ENCODE measurements at regions not wholly inside any gene's neighbourhood (a gene's known extent, or its start where the extent isn't known, plus 50 kb on each side); places are given as distances from the start of the nearest gene placed in this dataset.

DNA sequence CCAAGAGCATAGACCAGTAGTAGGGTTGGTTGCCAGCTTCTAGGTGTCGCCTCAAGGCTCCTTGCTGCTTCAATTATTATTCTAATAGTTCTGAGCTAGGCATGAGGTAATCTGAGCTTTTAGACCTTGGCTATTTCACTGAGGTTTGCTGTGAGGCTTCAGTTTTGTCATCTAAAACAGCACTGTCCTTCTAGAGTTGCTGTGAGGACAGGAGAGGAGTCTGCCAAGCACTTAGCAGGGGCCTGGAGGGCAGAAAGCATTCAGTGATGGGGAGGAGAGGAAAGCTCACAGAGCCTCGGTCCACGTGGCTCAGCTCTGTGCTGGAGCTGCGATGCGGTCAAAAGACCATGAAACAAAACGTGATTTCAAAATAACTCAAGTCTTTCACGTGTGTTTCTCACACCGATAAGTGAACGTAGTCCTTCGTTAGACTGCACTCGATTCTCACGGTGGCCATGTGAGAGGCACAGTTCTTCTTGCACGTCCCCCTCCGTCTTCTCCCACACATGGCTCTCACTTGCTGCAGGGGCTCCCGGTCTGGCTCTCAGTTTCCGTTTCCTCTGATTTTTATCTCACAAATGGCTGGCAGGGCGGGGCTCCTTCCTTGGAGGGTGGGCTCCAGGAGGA, 113.7 kb downstream of the B3GNT2 start:
- no peak for DNase-seq (ENCODE audit: low spot score in 2 of 2)

DNA sequence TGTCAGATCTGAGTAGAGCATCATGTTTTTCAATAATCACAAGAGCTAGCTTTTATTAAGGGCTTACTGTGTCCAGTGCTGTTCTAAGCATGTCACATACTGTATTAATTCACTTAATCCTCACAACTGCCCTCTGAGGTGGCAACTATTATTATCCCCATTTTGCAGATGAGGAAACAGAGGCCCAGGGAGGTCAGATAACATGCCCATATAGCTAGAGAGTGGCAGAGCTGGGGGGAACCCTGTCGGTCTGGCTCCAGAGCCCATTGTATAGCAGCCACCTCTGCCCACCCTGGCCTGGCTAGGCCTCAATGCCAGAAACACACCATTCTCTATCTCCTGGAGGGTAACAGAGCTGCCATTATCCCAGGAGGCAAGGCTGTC, 113.2 kb downstream of the B3GNT2 start:
- DNase-seq (ENCODE audit: low spot score in 2 of 2) (no peak), ATAC-seq (replicated peaks; ENCODE audit: extremely low read depth, poor library complexity, severe bottlenecking) (no peak)
- Mint-ChIP-seq H3K4me1 (peaks cover 76% of the 10 kb centered on the region), H3K4me3 (peak overlapping the region; percentile 61), H3K27ac (ENCODE audit: low read depth) (peak overlapping the region; percentile 97), H3K27me3 (no peaks in the 10 kb centered on the region), H3K9me3 (no peaks in the 10 kb centered on the region), H3K36me3 (ENCODE audit: insufficient read depth) (peaks cover 8% of the 10 kb centered on the region)

More for the DNA sequence above, 113.7 kb downstream of the B3GNT2 start:
- ATAC-seq (replicated peaks; ENCODE audit: extremely low read depth, poor library complexity, severe bottlenecking): peak; percentile 31
- H3K4me1 Mint-ChIP-seq: peaks cover 76% of the 10 kb centered on the region
- H3K4me3 Mint-ChIP-seq: peak overlapping the region; percentile 61
- H3K27ac Mint-ChIP-seq (ENCODE audit: low read depth): peak overlapping the region; percentile 97
- no peaks in the 10 kb centered on the region for H3K9me3 Mint-ChIP-seq
- H3K27me3 Mint-ChIP-seq: no peaks in the 10 kb centered on the region
- H3K36me3 Mint-ChIP-seq (ENCODE audit: insufficient read depth): peaks cover 10% of the 10 kb centered on the region

DNA sequence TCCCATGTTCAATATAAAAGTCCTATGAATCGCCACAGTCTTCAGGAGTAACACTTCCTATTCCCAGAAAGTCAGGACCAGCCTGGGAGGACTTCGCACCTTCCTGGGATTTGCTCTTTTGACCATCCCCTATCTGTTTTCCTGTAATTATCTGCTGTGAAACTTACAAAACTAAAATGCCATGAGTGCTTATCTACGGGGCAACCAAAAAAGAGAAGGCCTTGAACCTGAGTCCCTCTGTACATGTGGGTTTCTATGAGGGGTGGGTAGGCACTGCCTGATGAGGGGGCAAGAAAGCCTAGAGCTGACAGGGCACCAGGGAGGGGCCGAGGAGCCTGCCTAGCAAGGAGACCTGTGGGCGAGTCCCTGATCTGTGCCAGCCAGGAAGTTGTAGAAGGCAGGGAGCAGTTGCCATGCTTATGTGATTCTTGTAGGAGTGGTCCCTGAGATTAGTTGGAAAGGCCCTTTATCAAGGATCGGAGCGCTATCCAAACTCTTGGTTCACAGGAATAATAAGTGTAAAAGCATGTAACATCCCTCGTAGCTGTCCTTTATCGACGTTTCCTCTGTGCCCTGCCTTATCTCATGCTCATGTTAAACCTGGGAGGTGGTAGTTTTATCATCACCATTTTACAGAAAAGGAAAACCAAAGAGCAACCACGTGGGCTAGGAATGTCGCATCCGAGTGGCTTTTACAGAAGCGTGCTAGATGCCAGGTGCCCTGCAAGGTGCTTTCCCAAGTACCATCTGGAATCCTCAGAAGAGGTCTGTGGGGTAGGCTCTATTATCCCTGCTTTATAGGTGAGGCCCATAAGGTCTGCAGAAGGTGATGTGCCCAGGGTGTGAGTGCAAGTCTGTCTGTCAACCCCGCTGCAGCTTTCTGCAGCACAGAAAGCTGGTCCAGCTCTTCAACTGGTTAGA, 111.8 kb downstream of the B3GNT2 start:
- DNase-seq (ENCODE audit: low spot score in 2 of 2) (no peak), ATAC-seq (replicated peaks; ENCODE audit: extremely low read depth, poor library complexity, severe bottlenecking) (no peak)
- H3K4me1 Mint-ChIP-seq: peaks cover 80% of the 10 kb centered on the region
- no peaks in the 10 kb centered on the region for H3K9me3 Mint-ChIP-seq
- peak overlapping the region; percentile 97 for H3K27ac Mint-ChIP-seq (ENCODE audit: low read depth)
- H3K4me3 Mint-ChIP-seq: peak overlapping the region; percentile 70
- H3K36me3 Mint-ChIP-seq (ENCODE audit: insufficient read depth): peaks cover 6% of the 10 kb centered on the region
- H3K27me3 Mint-ChIP-seq: no peaks in the 10 kb centered on the region

DNA sequence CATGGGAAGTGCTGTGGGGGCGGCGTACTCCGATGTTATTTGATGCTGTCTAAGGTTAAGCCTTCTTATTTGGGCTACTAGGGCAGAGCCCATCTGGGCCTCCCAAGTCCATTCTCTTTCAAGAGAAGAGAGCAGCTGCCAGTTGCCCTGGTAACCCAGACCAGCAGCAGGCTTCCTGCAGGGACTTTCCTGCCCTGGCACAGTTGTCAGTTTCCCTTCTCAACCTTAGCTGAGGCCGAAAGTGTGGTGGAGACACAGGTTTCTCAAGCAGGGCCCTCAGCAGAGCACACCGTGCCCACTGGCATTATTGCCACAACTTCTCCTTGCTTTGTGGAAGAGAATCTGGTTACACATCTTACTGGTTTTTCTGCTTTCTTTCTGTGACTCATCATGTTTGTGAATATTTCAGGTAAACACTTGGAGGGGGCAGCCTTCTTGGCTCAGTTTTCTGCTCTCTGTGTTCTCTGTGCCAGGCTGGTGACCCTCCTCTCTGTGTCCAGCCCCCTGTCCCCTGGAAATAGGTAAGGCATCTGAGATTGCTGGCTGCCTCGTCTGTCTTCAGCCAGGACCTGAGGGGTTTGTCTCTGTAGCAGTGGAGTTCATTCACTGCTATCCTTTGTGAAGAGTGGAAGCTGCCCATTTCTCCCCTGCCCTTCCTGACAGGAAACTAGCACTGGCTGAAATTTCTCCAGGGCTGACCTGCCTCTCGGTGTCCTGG, 111.0 kb downstream of the B3GNT2 start:
- Mint-ChIP-seq H3K4me1 (peaks cover 88% of the 10 kb centered on the region), H3K9me3 (no peaks in the 10 kb centered on the region), H3K27ac (ENCODE audit: low read depth) (peak overlapping the region; percentile 97), H3K27me3 (no peaks in the 10 kb centered on the region), H3K36me3 (ENCODE audit: insufficient read depth) (peaks cover 6% of the 10 kb centered on the region), H3K4me3 (peak overlapping the region; percentile 70)
- no peak for DNase-seq (ENCODE audit: low spot score in 2 of 2)
- ATAC-seq (replicated peaks; ENCODE audit: extremely low read depth, poor library complexity, severe bottlenecking): peak; percentile 47

DNA sequence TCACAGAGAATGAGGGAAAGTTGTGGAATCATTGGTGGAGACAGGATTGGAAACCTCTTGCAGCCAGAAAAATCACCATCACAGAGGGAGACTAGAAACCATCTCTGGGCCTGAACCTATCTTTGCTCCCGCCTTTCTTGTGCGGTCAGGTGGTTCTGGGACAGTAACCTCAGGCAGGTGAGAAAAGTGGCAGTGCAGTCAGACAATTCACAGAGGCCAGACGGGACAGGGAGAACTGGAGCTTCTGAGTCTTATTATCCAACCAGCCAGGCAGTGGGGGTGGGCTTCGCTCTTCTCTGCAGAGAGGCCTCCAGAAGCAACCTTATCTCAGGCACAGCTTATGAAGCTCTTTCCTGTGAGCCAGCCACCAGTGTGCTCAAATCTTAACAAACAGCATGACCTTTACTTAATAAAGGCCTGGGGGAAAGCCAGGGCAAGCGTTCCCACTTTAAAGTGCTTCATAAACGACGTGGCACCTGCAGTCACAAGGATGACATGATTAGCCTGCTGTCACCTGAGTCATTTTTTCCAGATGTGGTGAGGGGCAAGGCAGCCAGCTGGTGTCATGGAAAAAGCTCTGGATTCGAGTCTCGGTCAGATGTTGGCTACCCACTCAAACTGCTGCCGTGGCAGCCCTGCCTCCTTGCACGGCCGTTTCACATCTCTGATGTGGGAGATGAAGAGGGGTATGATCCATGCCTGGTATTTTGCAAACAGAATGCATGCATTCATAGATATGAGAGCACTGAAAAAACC, 109.7 kb downstream of the B3GNT2 start:
- ATAC-seq (replicated peaks; ENCODE audit: extremely low read depth, poor library complexity, severe bottlenecking): no peak
- Mint-ChIP-seq H3K36me3 (ENCODE audit: insufficient read depth) (peaks cover 7% of the 10 kb centered on the region), H3K4me3 (peak overlapping the region; percentile 70), H3K9me3 (no peaks in the 10 kb centered on the region), H3K4me1 (peaks cover 93% of the 10 kb centered on the region), H3K27ac (ENCODE audit: low read depth) (peak overlapping the region; percentile 97), H3K27me3 (no peaks in the 10 kb centered on the region)
- no peak for DNase-seq (ENCODE audit: low spot score in 2 of 2)

DNA sequence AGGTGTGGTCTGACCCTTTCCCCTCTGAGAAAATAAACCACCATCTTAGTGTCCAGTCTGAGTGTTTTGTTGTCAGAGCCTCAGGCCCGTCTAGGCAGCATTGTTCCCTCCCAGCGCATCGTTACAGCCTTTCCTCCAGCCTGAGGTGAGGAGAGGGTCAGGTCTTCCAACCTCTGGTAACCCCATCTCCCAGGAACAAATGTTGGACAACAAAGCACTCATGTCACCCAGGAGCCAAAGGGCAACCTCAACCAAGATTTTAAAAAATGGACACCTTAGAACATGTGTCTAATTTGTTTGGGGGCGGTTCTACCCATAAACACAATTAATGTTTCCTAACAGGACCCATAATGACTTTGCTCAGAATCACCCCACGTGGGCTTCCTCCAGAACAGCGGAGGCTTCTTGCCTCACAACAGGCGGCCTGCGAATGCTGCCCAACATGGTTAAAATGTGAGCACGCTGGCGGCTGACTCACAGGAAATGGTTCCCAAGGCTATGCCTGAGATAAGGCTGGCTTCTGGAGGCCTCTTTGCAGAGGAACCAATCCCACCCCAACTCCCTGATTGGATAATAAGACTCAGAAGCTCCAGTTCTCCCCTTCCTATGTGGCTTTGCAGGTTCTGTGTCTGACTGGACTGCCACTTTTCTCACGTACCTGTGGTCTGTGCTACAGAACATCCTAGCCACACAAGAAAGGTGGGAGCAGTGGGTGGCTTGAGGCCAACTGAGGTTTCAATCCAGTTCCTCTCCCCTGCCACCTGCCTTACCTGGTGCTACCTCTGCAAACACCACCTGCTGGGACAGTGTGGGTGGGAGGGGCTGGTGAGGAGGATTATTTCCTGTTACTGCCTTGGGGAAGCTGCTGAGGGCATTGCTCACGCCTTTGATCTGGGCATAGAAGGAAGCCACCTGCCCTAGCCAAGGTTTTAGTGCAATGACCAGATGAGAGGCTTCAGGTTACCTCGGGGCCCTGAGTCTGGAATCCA, 108.8 kb downstream of the B3GNT2 start:
- DNase-seq (ENCODE audit: low spot score in 2 of 2) (no peak), ATAC-seq (replicated peaks; ENCODE audit: extremely low read depth, poor library complexity, severe bottlenecking) (peak; percentile 49)
- Mint-ChIP-seq H3K36me3 (ENCODE audit: insufficient read depth) (peaks cover 7% of the 10 kb centered on the region), H3K9me3 (no peaks in the 10 kb centered on the region), H3K27me3 (no peaks in the 10 kb centered on the region), H3K4me3 (peak overlapping the region; percentile 70), H3K4me1 (peaks cover 90% of the 10 kb centered on the region), H3K27ac (ENCODE audit: low read depth) (peak overlapping the region; percentile 97)

DNA sequence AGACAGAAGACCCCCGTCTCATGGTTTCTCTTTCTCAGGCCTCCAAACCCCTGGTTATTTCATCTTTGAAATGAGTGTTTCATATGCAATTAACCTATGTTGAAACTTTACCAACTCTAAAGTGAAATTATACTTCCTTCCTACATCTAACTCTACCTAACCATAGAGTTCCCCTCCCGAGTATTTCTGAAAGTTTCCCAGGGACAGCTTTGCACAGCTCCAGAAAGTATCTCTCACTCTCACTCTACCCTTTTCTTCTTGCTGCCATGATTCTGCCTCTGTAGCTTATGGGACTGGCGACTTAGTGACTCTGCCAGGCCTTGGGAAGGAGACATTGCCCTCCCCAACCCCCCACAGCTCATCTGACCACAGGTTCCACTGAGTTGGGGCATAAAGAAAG, 107.9 kb downstream of the B3GNT2 start:
- Mint-ChIP-seq H3K4me1 (peaks cover 90% of the 10 kb centered on the region), H3K27ac (ENCODE audit: low read depth) (peak overlapping the region; percentile 97), H3K4me3 (peak overlapping the region; percentile 55), H3K27me3 (no peaks in the 10 kb centered on the region), H3K9me3 (no peaks in the 10 kb centered on the region), H3K36me3 (ENCODE audit: insufficient read depth) (peaks cover 4% of the 10 kb centered on the region)
- DNase-seq (ENCODE audit: low spot score in 2 of 2) (no peak), ATAC-seq (replicated peaks; ENCODE audit: extremely low read depth, poor library complexity, severe bottlenecking) (no peak)

DNA sequence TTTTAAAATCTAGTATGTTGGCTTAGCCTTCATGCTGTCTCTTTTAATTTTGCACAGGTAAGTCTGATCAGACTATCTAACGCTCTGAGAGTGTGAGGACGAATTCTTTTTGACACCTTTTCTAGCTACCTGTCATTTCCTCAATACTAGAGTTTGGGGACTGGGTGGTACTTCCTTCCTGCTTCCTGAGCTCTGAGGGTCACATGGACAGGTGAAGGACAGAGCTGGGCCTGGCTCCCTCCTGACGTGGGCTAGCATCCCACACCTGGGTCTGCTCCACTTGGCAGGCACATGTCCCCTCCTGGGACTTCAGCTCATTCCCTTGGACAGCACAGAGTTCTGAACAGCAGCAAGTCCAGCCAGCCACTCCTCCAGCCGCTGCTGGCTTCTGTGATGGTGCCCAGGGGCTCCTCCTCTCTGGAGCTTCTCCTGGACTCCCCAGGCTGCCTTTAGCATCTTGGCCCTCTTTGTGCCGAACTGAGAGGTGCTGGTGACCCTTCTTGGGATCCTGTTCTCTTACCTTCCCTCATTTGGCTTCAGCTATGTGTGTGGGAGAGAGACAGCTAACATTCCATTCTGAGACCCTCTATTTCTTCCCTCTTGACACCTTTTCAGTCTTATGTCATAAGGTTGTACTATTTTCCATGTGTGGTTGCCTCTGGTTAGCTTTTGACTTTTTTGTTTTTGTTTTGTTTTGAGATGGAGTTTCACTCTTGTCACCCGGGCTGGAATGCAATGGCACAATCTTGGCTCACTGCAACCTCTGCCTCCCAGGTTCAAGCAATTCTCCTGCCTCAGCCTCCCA, 106.9 kb downstream of the B3GNT2 start:
- Mint-ChIP-seq H3K4me3 (peak overlapping the region; percentile 55), H3K9me3 (no peaks in the 10 kb centered on the region), H3K27ac (ENCODE audit: low read depth) (peak overlapping the region; percentile 97), H3K27me3 (no peaks in the 10 kb centered on the region), H3K36me3 (ENCODE audit: insufficient read depth) (peaks cover 4% of the 10 kb centered on the region), H3K4me1 (peaks cover 87% of the 10 kb centered on the region)
- DNase-seq (ENCODE audit: low spot score in 2 of 2): no peak
- peak; percentile 17 for ATAC-seq (replicated peaks; ENCODE audit: extremely low read depth, poor library complexity, severe bottlenecking)

DNA sequence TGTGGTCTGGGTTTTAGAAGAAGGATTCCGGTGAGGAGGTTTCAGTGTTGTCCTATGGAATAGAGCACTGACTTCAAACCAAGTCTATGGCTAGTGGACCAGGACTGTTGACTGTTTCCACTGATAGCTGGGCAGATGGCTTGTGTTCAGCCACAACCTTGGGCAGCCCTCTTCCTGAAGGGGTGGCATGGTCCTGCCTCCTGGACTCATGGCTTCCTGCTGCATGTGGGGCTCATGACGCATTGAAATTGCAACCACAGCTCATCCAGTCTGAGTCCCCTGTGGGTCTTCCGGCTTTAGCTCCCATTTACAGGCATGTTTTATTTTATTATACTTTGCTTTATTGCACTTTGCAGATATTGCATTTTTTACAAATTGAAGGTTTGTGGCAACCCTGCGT, 105.0 kb downstream of the B3GNT2 start:
- Mint-ChIP-seq H3K9me3 (no peaks in the 10 kb centered on the region), H3K4me3 (no peak overlapping the region), H3K36me3 (ENCODE audit: insufficient read depth) (peaks cover 1% of the 10 kb centered on the region), H3K27me3 (no peaks in the 10 kb centered on the region), H3K27ac (ENCODE audit: low read depth) (peak overlapping the region; percentile 19), H3K4me1 (peaks cover 81% of the 10 kb centered on the region)
- DNase-seq (ENCODE audit: low spot score in 2 of 2): no peak
- no peak for ATAC-seq (replicated peaks; ENCODE audit: extremely low read depth, poor library complexity, severe bottlenecking)

DNA sequence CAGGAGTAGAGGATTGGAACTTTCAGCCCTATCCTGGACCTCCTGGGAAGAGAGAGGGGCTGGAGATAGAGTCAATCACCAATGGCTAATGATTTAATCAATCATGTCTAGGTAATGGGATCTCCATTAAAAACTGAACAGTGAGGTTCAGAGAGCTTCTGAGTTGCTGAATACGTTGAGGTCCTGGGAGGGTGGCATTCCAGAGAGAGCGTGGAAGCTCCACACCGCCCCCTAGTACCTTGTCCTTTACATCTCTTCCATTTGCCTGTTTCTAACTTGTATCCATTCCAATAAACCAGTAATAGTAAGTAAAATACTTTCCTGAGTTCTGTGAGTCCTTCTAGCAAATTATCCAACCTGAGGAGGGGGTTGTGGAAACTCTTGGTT, 101.7 kb downstream of the B3GNT2 start:
- Mint-ChIP-seq H3K4me1 (peaks cover 49% of the 10 kb centered on the region), H3K4me3 (no peak overlapping the region), H3K9me3 (no peaks in the 10 kb centered on the region), H3K27me3 (no peaks in the 10 kb centered on the region), H3K36me3 (ENCODE audit: insufficient read depth) (peaks cover 1% of the 10 kb centered on the region), H3K27ac (ENCODE audit: low read depth) (no peak overlapping the region)
- no peak for ATAC-seq (replicated peaks; ENCODE audit: extremely low read depth, poor library complexity, severe bottlenecking)
- DNase-seq (ENCODE audit: low spot score in 2 of 2): no peak
